Lung microvascular endothelial cell (primary cell): ENCODE measurements at regions not wholly inside any gene's neighbourhood (a gene's known extent, or its start where the extent isn't known, plus 50 kb on each side); places are given as distances from the start of the nearest gene placed in this dataset.
A peak's percentile ranks its signal among the peaks of the same experiment; 100 is the strongest.
"Not testable (repeated sequence)": the region's sequence is repeated elsewhere in the genome, so short reads cannot be mapped to it uniquely, and the experiment has no call there.

Experiments
- DNase-seq, 2 donors: peaks; one replicate each; pipeline versions ENCODE4 v3.0.0 to v3.0.0-alpha.2; 2010; ENCODE audit warnings: low read depth in 2 of 2

DNA sequence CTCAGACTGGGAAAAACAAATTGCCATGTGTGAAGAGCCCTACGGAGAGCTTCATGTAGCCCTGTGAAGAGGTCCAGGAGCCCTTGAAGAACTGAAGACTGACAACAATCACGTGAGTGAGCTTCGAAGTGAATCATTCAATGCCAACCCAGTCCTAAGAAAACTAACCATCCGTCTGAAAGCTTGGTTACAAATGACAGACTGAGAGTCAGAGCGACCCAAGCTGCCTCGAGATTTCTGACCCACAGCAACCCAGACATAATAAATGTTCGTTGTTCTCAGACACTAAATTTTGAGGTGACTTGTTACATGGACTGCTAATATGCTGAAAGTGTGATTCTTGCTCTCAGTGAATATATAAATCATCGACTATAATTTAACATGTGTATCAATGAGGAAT is 987.2 kb upstream of the ROBO1 start:
- no peak for DNase-seq

DNA sequence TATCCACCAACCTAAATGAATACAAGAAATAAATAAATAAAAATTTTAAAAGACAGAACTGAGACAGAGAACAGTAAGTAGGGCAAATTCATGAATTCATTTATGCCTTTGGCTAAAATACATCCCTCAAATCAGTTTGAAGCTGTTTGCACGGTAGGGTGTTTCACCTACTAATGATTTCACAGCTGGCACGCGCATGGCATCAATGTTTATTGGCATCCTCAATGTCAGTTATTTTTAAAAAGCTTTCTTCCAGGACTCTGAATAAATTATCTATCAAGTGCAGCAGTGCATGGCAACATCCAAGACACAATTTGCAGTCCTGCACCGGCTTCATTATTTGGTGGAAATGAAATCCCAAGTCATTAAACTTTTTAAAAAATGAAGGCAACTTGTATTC is 985.2 kb upstream of the ROBO1 start:
- no peak for DNase-seq

DNA sequence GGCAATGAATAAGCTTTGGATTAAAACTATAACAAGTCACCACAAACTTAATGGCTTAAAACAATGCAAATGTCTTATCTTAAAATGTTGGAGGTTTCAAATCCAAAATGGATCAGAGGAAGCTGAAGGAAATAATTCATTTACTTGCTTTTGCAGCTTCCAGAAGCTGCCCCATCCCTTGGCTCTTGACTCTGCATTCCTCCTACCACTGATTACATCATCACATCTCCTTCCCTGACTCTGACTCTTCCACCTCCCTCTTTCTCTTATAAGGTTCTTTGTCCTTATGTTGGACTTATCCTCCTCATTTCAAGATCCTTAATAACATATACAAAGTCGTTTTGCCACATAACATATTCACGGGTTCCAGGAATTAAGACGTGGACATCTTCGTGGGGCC is 982.8 kb upstream of the ROBO1 start:
- no peak for DNase-seq

DNA sequence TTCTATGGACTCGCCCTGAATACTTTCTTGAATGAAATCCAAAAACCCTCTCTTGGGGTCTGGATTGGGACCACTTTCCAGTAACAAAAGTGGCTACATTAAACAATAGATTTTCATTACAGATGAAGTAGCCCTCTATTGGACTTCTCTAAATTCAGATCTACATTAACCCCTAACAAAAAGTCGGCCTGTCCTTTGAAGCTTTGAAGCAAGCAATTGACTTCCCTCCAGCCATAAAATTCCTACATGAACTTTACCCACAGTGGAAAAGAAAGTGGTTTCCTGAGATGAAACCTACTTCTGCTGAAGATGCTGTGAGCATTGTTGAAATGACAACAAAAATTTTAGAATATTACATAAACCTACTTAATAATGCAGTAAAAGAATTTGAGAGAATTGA is 967.1 kb upstream of the ROBO1 start:
- DNase-seq = no peak

DNA sequence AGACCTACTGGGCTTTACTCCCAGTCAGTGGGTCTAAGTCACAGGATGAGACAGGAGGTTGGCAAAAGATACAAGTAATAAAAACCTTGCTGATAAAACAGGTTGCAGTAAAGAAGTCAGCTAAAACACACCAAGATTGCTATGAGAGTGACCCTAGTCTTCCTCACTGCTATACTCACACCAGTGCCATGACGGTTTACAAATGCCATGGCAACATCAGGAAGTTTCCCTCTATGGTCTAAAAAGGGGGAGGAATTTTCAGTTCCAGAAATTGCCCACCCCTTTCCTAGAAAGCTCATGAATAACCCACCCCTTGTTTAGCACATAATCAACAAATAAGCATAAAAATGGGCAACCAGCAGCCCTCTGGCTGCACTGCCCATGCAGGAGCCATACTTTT is 966.7 kb upstream of the ROBO1 start:
- peak; percentile 2 to 6 for DNase-seq

DNA sequence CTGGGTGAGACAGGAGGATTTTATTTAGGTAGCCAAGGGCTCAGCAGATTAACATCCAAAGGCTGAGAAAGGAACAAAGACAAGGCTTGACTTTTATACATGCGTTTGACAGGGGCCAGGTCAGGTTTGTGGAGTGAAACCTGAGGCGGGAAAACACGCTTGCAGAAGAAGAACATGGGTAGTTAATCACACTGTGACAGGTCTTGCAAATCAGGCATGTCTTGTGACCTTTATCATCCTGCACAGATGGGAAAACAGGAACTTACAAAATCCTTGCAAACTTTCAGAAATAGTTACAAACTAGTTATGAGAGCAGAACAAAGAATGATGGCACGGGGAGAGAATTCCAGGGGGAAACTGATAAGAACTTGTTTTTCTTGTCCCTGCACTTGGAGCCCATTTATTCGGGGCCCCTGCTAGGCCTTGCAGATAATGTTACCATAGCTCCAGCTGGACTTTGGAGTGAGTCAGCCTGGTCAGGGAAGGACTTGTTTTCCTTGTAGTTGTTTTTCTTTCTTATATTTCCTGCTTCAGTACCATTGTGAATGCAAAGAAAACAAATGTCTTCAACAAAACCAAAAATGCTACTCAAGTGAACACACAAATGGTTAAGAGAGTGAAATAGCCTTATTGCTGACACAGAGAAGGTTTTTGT is 965.9 kb upstream of the ROBO1 start:
- DNase-seq = peak; percentile 56 to 90

DNA sequence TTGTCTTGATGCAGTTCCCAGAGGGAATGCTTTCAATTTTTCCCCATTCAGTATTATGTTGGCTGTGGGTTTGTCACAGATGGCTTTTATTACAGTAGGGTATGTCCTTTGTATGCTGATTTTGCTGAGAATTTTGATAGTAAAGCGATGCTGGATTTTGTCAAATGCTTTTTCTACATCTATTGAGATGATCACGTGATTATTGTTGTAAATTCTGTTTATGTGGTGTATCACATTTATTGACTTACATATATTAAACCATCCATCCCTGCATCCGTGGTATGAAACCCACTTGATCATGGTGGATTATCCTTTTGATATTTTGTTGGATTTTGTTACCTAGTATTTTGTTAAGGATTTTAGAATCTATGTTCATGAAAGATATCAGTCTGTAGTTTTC is 959.8 kb upstream of the ROBO1 start:
- DNase-seq = not testable (repeated sequence)

DNA sequence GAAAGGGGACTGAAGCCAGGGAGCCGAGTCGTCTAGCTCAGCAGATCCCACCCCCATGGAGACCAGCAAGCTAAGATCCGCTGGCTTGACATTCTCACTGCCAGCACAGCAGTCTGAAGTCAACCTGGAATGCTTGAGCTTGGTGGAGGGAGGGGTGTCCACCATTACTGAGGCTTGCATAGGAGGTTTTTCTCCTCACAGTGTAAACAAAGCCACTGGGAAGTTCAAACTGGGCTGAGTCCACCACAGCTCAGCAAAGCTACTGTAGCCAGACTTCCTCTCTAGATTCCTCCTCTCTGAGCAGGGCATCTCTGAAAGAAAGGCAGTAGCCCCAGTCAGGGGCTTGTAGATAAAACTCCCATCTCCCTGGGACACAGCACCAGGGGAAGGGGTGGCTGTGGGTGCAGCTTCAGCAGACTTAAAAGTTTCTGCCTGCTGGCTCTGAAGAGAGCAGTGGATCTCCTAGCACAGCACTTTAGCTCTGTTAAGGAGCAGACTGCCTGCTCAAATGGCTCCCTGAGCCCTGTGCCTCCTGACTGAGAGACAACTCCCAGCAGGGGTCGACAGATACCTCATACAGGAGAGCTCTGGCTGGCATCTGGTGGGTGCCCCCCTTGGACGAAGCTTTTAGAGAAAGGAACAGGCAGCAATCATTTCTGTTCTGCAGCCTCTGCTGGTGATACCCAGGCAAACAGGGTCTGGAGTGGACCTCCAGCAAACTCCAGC is 942.0 kb upstream of the ROBO1 start:
- DNase-seq = not testable (repeated sequence)

DNA sequence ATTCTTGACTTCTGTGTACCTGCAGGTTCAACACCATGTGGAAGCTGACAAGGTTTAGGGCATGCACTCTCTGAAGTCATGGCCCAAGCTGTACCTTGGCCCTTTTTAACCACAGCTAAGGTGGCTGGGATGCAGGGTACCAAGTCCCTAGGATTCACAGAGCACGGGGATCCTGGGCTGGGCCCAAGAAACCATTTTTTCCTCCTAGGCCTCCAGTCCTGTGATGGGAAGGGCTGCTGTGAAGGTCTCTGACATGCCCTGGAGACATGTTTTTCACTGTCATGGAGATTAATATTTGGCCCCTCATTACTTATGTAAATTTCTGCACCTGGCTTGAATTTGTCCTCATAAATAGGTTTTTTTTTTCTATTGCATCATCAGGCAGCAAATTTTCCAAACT is 937.5 kb upstream of the ROBO1 start:
- no peak for DNase-seq

DNA sequence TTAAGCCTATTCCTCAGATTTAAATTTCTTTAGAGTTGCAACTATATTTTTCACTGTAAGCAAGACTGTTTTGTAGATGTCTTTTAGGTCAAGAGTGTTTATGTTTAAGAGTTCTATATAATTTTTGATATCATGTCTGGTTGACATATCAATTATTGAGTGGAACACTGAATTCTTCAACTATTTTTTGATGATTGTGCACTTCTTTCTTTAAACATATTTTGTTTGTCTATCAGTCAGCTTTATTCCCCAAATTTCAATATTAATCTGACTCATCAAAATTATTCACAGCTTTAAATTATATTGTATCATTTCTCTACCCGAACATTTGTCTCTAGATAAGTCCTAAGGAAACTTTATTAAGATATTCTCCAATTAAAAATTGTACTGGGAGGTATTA is 933.6 kb upstream of the ROBO1 start:
- DNase-seq = no peak

DNA sequence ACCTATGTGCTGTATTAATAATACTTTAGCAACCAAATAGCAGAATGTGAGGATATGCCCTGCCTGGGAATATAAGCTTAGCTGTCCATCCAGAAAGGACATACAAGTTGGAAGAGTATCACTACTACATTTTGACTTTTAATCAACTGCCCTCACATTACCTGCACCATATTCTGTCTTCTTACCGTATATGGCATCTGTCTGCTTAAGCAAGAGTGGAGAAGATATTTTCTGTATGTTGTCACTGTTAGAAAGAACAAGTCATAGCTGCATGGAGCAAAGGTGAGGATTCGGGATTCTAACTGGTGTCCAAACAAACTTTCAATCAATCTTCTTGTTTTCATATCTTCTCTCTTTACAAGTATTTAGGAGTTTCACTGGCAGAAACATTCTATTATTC is 929.5 kb upstream of the ROBO1 start:
- DNase-seq = no peak

DNA sequence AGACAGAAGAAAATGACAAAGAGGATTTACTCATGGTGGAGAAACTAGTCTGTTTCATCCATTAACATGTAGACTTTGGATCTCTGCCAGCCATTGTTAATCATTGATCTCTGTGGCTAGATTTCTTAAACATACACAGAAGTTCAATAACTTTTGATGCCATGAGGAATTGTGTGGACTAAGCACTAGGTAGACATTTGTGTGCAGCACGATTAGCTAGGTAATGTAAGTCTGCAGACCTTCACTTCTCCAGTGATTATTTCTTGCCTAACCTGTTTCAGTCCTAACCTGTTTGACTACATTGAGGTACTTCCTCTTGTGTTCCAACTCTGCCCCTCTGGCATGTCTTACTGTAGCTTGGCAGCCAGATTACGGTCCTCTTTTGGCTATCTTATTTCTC is 928.5 kb upstream of the ROBO1 start:
- peak in 1 of 2 donors; percentile 10 for DNase-seq

DNA sequence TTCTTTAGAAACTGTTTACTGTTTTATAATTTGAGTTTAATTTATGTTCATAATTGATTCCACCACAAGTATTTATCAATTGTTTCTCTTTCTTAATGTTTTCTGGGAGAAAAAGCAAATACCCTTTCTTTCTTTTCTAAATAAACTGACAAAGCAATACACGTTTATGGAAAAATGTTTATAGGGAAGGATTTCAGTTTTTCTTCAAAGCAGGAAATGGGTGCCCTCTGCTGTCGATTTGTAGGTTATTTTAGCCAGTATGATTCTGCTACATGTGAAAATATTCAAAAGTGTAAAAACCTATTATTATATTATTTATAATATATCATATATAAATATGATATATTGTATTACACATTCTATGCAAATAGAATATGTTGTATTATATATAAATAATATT is 921.0 kb upstream of the ROBO1 start:
- DNase-seq = peak; percentile 2 to 79

DNA sequence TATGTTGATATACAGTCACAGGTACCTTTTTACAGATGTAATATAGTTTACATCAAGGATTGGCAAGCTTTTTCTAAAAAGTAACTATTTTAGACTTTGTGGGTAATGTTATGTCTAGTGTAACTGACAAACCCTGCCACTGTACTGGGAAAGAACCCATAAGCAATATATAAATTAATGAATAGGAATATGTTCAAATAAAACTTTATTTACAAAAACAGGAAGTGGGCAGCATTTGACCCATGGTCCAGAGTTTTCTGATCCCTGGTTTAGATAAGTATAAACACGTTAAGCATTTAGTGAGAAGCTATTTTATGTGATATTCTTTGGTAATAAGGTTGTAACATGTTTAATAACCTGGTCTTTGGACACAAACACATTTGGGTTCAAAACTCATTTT is 915.2 kb upstream of the ROBO1 start:
- no peak for DNase-seq

DNA sequence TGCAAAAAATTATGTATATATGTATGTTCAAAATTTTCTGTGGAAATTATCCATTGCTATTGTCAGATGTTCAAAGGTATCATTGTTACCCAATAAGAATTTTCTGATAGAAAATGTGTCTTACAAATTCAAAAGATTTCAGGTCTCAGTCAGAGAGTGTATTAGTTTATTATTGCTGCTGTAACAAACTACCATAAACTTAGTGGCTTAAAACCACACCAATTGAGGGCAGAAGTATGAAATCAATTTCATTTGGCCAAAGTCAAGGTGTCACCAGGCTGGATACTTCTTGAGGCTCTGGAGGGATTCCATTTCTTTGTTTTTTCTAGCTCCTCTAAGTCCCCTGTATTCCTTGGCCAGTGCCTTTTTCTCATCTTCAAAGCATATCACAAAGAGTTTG is 914.4 kb upstream of the ROBO1 start:
- no peak for DNase-seq

DNA sequence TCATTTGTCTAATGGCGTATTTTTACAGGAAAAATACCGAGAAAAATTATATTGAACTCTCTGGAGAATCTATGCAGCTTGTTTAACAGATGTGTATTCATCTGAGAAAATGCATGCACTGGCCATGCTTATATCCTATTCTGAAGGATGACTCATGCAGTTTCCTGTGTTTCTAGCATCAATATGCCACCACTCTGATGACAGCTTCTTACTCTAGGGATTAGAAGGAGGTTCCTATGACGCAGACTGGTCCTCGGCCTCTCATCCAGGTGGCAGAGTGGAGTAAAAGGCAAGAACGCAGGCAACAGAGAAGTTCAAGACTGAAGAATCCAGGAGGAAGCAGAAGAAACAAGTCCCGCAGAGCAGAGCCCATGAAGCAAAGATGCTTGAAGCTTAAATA is 910.0 kb upstream of the ROBO1 start:
- peak; percentile 1 to 62 for DNase-seq

DNA sequence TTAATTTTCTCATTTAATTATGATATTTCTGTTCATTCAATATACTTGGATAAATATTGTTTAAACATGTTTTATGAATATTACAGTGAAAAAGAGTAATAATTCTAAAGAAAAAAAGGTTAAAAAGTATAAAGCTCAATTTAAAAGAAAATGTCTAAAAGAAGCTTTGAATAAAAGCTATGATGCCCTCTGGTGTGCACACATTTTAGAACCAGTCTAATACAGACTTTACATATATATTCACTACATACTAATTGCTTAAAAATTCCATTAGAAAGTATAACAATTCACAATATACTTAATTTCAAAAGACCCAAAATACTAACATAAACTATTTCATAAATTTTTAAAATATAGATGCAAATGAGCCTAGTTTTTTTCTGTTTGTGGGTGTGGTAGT is 909.1 kb upstream of the ROBO1 start:
- DNase-seq = peak in 1 of 2 donors; percentile 24

DNA sequence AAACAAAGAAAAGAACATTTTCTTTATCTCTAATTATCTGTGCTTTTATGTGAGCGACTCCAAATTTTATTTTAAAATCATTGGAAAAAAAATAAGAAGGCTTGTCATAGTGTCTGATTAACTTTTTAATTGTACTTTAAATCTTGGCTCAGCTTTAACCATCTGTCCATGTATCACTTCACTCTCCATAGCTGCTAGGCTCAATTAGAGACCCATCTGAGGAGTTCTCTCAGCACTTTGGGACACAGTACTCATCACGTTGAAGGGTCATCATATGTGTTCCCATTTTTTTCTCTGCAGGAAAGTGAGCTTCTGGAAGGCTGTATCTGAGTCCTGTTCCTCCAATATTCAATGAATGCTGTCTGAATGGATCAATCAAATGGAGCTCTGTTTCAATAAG is 908.5 kb upstream of the ROBO1 start:
- no peak for DNase-seq

DNA sequence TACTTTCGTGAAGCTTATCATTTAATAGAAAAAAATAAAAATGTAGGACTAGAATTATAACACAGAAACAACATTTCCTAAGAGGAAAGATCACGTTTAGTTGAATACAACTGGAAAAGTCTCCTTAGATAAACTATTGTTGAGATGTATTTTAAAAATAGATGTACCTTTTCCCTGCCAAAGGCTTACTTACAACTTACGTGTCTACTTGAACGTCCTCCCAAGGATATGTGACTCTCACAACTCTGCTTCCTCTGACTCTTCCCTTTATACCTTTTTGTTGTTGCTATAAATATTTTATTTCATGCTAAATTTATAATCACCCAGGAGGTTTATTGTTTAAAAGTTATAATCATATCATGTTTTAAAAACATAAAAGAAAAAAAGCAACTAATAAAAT is 908.0 kb upstream of the ROBO1 start:
- no peak for DNase-seq

DNA sequence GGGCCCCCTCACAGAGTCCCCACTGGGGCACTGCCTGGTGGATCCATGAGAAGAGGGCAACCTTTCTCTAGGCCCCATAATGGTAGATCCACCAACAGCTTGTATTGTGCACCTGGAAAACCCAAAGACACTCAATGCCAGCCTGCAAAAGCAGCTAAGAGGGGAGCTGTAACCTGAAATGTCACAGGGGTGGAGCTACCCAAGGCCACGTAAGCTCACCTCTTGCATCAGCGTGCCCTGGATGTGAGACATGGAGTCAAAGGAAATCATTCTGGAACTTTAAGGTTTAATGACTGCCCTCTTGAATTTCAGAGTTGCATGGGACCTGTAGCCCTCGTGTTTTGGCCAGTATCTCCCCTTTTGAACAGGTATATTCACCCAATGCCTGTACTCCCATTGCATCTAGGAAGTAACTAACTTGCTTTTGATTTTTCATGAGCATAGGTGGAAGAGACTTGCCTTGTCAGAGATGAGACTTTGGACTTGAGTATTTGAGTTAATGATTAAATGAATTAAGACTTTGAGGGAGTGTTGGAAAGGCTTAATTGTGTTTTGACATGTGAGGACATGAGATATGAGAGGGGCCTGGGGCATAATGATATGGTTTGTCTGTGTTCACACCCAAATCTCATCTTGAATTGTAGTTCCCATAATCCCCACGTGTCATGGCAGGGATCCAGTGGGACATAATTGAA is 900.9 kb upstream of the ROBO1 start:
- DNase-seq = no peak

DNA sequence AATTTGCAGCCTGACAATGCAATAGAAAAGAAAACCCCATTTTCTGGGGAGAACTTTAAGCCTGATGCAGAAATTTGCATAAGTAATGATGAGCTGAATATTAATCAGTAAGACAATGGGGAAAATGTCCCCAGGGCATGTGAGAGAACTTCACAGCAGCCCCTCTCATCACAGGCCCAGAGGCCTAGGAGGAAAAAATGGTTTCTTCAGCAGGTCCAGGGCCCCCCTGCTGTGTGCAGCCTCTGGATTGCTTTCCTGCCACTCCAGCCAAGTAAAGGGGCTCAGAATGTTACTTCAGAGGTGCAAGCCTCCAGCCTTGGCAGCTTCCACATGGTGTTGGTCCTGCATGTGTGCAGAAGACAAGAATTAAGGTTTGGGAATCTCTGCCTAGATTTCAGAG is 900.3 kb upstream of the ROBO1 start:
- no peak for DNase-seq

DNA sequence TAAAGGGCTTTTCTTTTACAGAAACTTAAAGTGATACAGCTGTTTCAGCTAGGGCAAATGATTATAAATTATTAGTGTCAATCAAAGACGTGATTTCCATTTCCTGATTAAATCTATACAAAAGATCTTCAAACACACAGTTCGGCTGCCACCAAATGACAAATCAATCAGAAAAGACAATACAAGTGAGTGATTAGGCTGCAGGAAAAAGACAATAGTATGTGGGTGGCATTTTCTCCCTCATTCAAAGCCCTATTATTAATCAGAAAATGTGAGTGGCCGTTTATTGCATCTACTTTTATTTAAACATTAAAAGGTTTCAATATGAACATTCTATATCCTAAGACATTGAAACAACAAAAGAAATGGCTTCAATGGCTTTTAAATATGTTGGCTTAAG is 895.6 kb upstream of the ROBO1 start:
- no peak for DNase-seq

DNA sequence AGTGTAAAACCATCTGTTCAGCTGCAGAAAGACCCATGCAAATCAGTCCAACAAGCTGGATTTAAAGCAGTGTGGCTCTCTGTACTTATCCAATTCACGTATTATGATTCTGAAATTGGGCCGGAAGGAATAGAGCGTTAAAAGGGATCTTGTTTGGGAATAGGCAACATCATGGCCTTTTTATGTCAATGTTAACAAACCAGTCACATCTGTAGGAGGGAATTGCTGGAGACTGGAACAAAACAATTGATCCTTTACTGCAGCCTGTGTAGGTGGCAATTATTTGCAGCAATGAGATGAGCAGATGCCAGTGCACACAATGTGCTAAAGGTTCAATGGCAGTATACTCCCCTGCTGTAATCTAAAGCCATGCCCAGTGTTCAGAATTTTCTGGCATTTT is 887.4 kb upstream of the ROBO1 start:
- DNase-seq = no peak
